GM23248 (cell line): ENCODE measurements at regions not wholly inside any gene's neighbourhood (a gene's known extent, or its start where the extent isn't known, plus 50 kb on each side); places are given as distances from the start of the nearest gene placed in this dataset.

Experiments
- DNase-seq: peaks from one replicate; pipeline ENCODE4 v3.0.0-alpha.2; 2015
- H2AFZ ChIP-seq: fragments of 200-600 bp; sonication (generic); 2 replicates; pipeline ENCODE4 v1.6.1; 2016; ENCODE audit warnings: antibody characterized with exemption
- H3F3A ChIP-seq: fragments of 200-600 bp; sonication (generic); 2 replicates; pipeline ENCODE4 v1.6.1; 2016; ENCODE audit warnings: mild to moderate bottlenecking, antibody characterized with exemption, mixed run types; ENCODE audit not compliant: insufficient read depth
- H3K27ac ChIP-seq: fragments of 200-600 bp; sonication (generic); 2 replicates; pipeline ENCODE4 v1.5.1; 2016; ENCODE audit warnings: mild to moderate bottlenecking
- H3K27me3 ChIP-seq: fragments of 200-600 bp; sonication (generic); replicated peaks from 2 replicates; pipeline ENCODE4 v1.6.1; 2016; ENCODE audit warnings: mild to moderate bottlenecking; ENCODE audit not compliant: insufficient read depth
- H3K36me3 ChIP-seq: fragments of 200-600 bp; sonication (generic); 2 replicates; pipeline ENCODE4 v1.6.1; 2016; ENCODE audit warnings: low read depth, mild to moderate bottlenecking
- H3K4me1 ChIP-seq: fragments of 200-600 bp; sonication (generic); 2 replicates; pipeline ENCODE4 v1.6.1; 2016; ENCODE audit warnings: mild to moderate bottlenecking; ENCODE audit not compliant: insufficient read depth
- H3K4me2 ChIP-seq: fragments of 200-600 bp; sonication (generic); one replicate; pipeline ENCODE4 v1.6.1; 2016; ENCODE audit warnings: mild to moderate bottlenecking; ENCODE audit not compliant: unreplicated experiment
- H3K4me3 ChIP-seq: fragments of 200-600 bp; sonication (generic); 2 replicates; pipeline ENCODE4 v1.5.1; 2016; ENCODE audit warnings: mild to moderate bottlenecking
- H3K79me2 ChIP-seq: fragments of 200-600 bp; sonication (generic); 2 replicates; pipeline ENCODE4 v1.6.1; 2016; ENCODE audit warnings: mild to moderate bottlenecking; ENCODE audit not compliant: insufficient read depth
- H3K9ac ChIP-seq: fragments of 200-600 bp; sonication (generic); 2 replicates; pipeline ENCODE4 v1.6.1; 2016; ENCODE audit warnings: mild to moderate bottlenecking
- H3K9me2 ChIP-seq: fragments of 200-600 bp; sonication (generic); 2 replicates; pipeline ENCODE4 v1.6.1; 2016; ENCODE audit warnings: mixed run types, mild to moderate bottlenecking, moderate library complexity; ENCODE audit not compliant: insufficient read depth
- H3K9me3 ChIP-seq: fragments of 200-600 bp; sonication (generic); one replicate; pipeline ENCODE4 v1.6.1; 2017; ENCODE audit warnings: low read depth
- H4K20me1 ChIP-seq: fragments of 200-600 bp; sonication (generic); 2 replicates; pipeline ENCODE4 v1.6.0; 2016; ENCODE audit not compliant: insufficient read depth
- EZH2 ChIP-seq: fragments of 200-600 bp; sonication (generic); IDR thresholded peaks from 2 replicates; pipeline ENCODE4 v1.6.1; 2018; ENCODE audit warnings: antibody characterized with exemption, mild to moderate bottlenecking; ENCODE audit not compliant: insufficient read depth, poor library complexity, severe bottlenecking
- EZH2phosphoT487 ChIP-seq: fragments of 200-600 bp; sonication (generic); IDR thresholded peaks from 2 replicates; pipeline ENCODE4 v1.6.1; 2018; ENCODE audit warnings: antibody characterized with exemption, moderate library complexity, mild to moderate bottlenecking, low read depth; ENCODE audit not compliant: insufficient read depth
- WGBS, 2 experiments: methylation state at CpG; one replicate each; pipeline ENCODE4 v1.1.6; 2015 to 2017; ENCODE audit warnings: low lambda C conversion rate in 2 of 2, low coverage in 1 of 2; ENCODE audit errors: missing lambda C conversion rate in 2 of 2; 5-methylcytosine and 5-hydroxymethylcytosine counted together
- in situ Hi-C: fragments of 300-500 bp; cut with MboI; formaldehyde crosslinking; loops from 2 replicates; pipeline ENCODE4 v1.15.0; 2020

GRCh38 chr2:217283460-217283859 is 423.6 kb upstream of the TNP1 start:
- Histone ChIP-seq H3K36me3 (no peaks in the 10 kb centered on the region), H3K27me3 (no peaks in the 10 kb centered on the region), H3F3A (peaks cover 44% of the 10 kb centered on the region), H3K4me1 (peaks cover 47% of the 10 kb centered on the region), H4K20me1 (no peaks in the 10 kb centered on the region), H3K27ac (no peak overlapping the region), H2AFZ (no peak overlapping the region), H3K4me2 (no peak overlapping the region), H3K9me2 (peaks cover 5% of the 10 kb centered on the region; the same call in 1 of the 2 replicates), H3K9me3 (no peaks in the 10 kb centered on the region), H3K79me2 (no peaks in the 10 kb centered on the region), H3K9ac (no peak overlapping the region), H3K4me3 (no peak overlapping the region)
- in situ Hi-C loops = no loop called here
- no peak for TF ChIP-seq EZH2phosphoT487
- no peak for TF ChIP-seq EZH2
- WGBS, 2 experiments = 95 to 97% methylated on average over 6 of the region's 6 CpGs
- no peak for DNase-seq

- Histone ChIP-seq H3K4me1 (peaks cover 53% of the 10 kb centered on the region), H3K4me2 (peak overlapping the region; percentile 2), H3K9me2 (peaks cover 1% of the 10 kb centered on the region; the same call in 1 of the 2 replicates), H3K9ac (no peak overlapping the region), H4K20me1 (no peaks in the 10 kb centered on the region), H2AFZ (no peak overlapping the region), H3K27me3 (no peaks in the 10 kb centered on the region), H3F3A (peaks cover 53% of the 10 kb centered on the region), H3K79me2 (no peaks in the 10 kb centered on the region), H3K27ac (no peak overlapping the region), H3K9me3 (no peaks in the 10 kb centered on the region), H3K4me3 (no peak overlapping the region), H3K36me3 (no peaks in the 10 kb centered on the region)
- DNase-seq = peak; percentile 40
- WGBS, 2 experiments = 41 to 65% methylated on average over 2 of the region's 2 CpGs
- in situ Hi-C loops = no loop called here
- TF ChIP-seq EZH2 (no peak), EZH2phosphoT487 (no peak)
These were observed 422.7 kb upstream of the TNP1 start for GRCh38 chr2:217282531-217282930.

GRCh38 chr2:217279556-217279955 is 419.7 kb upstream of the TNP1 start:
- in situ Hi-C loops = no loop called here
- Histone ChIP-seq H3K9ac (peak overlapping the region; percentile 30), H2AFZ (no peak overlapping the region)

GRCh38 chr2:217279140-217279539 is 419.3 kb upstream of the TNP1 start:
- Histone ChIP-seq H3K9me3 (no peaks in the 10 kb centered on the region), H3K79me2 (no peaks in the 10 kb centered on the region), H2AFZ (no peak overlapping the region), H3K9me2 (no peaks in the 10 kb centered on the region), H4K20me1 (no peaks in the 10 kb centered on the region), H3K4me2 (peak overlapping the region; percentile 39), H3K27ac (peak overlapping the region; percentile 76), H3F3A (peaks cover 60% of the 10 kb centered on the region), H3K4me1 (peaks cover 47% of the 10 kb centered on the region), H3K4me3 (no peak overlapping the region), H3K36me3 (no peaks in the 10 kb centered on the region), H3K9ac (peak overlapping the region; percentile 30; the same call in 1 of the 2 replicates), H3K27me3 (no peaks in the 10 kb centered on the region)
- DNase-seq = peak; percentile 83
- WGBS, 2 experiments = 34 to 35% methylated on average over 3 of the region's 3 CpGs
- TF ChIP-seq EZH2phosphoT487 (no peak), EZH2 (no peak)
- in situ Hi-C loops = no loop called here

More at GRCh38 chr2:217279556-217279955, 419.7 kb upstream of the TNP1 start:
- no peaks in the 10 kb centered on the region for H3K27me3 ChIP-seq
- H3K9me3 ChIP-seq = no peaks in the 10 kb centered on the region
- H3K4me2 ChIP-seq = peak overlapping the region; percentile 46
- no peaks in the 10 kb centered on the region for H3K79me2 ChIP-seq
- no peaks in the 10 kb centered on the region for H3K36me3 ChIP-seq
- peaks cover 60% of the 10 kb centered on the region for H3F3A ChIP-seq
- no peaks in the 10 kb centered on the region for H3K9me2 ChIP-seq
- no peaks in the 10 kb centered on the region for H4K20me1 ChIP-seq
- H3K27ac ChIP-seq = peak overlapping the region; percentile 76
- DNase-seq = peak; percentile 97
- TF ChIP-seq EZH2phosphoT487 (0 out of 2 replicates have a peak, but pooled peaks have one; percentile 58), EZH2 (no peak)
- peaks cover 47% of the 10 kb centered on the region for H3K4me1 ChIP-seq
- no peak overlapping the region for H3K4me3 ChIP-seq
